GM12878 (cell line): ENCODE measurements at regions not wholly inside any gene's neighbourhood (a gene's known extent, or its start where the extent isn't known, plus 50 kb on each side); places are given as distances from the start of the nearest gene placed in this dataset.

ENCODE experiments used
- ATAC-seq: fragments of 200-7000 bp; cut with Tn5 transposase; 3 replicates; pipeline ENCODE4 v1.9.1; 2020; ENCODE audit warnings: mild to moderate bottlenecking, moderate library complexity
- BruUV-seq: library from RNA; stranded (reverse); fragments of 400-500 nt; replicated peaks from 2 replicates; lab custom pipeline; 2021; lab: Mats Ljungman, UMichigan
- CTCF ChIA-PET: fragments of 300-600 bp; sonication (Branson Sonifier 250); formaldehyde crosslinking; extraction: SDS; loops from one replicate; lab custom pipeline; 2021; ENCODE audit warnings: inconsistent platforms; lab: Yijun Ruan, JAX
- POLR2A ChIA-PET: fragments of 350-600 bp; formaldehyde crosslinking; extraction: SDS; loops from one replicate; lab custom pipeline; 2021; ENCODE audit warnings: inconsistent platforms; lab: Charles Lee
- RAD21 ChIA-PET: fragments of 300-600 bp; sonication (Branson Sonifier 250); formaldehyde crosslinking; loops from one replicate; lab custom pipeline; 2023; ENCODE audit warnings: antibody characterized with exemption; ENCODE audit not compliant: unreplicated experiment; lab: Charles Lee
- SMC1A ChIA-PET: fragments of 300-600 bp; sonication (Branson Sonifier 250); formaldehyde crosslinking; loops from one replicate; lab custom pipeline; 2023; ENCODE audit not compliant: unreplicated experiment, uncharacterized antibody; lab: Charles Lee
- DNase-seq: peaks from one replicate; pipeline ENCODE4 v3.0.0-alpha.2; 2011; ENCODE audit warnings: low read depth, low spot score
- FAIRE-seq: peaks from 3 replicates; lab custom pipeline; 2011; peaks lifted over from hg19 to GRCh38; lab: Jason Lieb, UNC
- H2AFZ ChIP-seq: 2 replicates; pipeline ENCODE4 v1.6.0; 2011; ENCODE audit warnings: low read depth, low read length, control low read depth; ENCODE audit not compliant: control insufficient read depth
- H3K27ac ChIP-seq: 2 replicates; pipeline ENCODE4 v1.5.1; 2011; ENCODE audit warnings: control low read depth; ENCODE audit not compliant: control insufficient read depth, insufficient read depth
- H3K27me3 ChIP-seq, 2 experiments: replicated peaks in 1 of 2; 2 replicates each; pipeline versions ENCODE4 v1.6.0 to v1.6.1; 2011; ENCODE audit warnings: low read length in 1 of 2; ENCODE audit not compliant: control insufficient read depth in 2 of 2, insufficient read depth in 2 of 2
- H3K36me3 ChIP-seq, 2 experiments: 2 replicates each; pipeline ENCODE4 v1.5.1; 2011; ENCODE audit warnings: low read length in 1 of 2; ENCODE audit not compliant: control insufficient read depth in 2 of 2, insufficient read depth in 2 of 2
- H3K4me1 ChIP-seq: 2 replicates; pipeline ENCODE4 v1.6.1; 2011; ENCODE audit warnings: mild to moderate bottlenecking, low read length, moderate library complexity, mixed read lengths; ENCODE audit not compliant: control insufficient read depth, insufficient read depth
- H3K4me2 ChIP-seq: 2 replicates; pipeline ENCODE4 v1.6.0; 2011; ENCODE audit warnings: control low read depth; ENCODE audit not compliant: control insufficient read depth, insufficient read depth
- H3K4me3 ChIP-seq: fragments of 200-600 bp; sonication (generic); 2 replicates; pipeline ENCODE4 v1.5.1; 2016
- H3K79me2 ChIP-seq: 2 replicates; pipeline ENCODE4 v1.6.0; 2011; ENCODE audit warnings: low read length; ENCODE audit not compliant: control insufficient read depth, insufficient read depth
- H3K9ac ChIP-seq: 2 replicates; pipeline ENCODE4 v1.8.0; 2011; ENCODE audit warnings: low read length, control low read depth, mixed read lengths; ENCODE audit not compliant: control insufficient read depth, insufficient read depth
- H3K9me3 ChIP-seq: replicated peaks from 3 replicates; pipeline ENCODE4 v1.5.1; 2011; ENCODE audit warnings: mild to moderate bottlenecking, low read length; ENCODE audit not compliant: control insufficient read depth, insufficient read depth
- H4K20me1 ChIP-seq: 2 replicates; pipeline ENCODE4 v1.6.0; 2011; ENCODE audit not compliant: control insufficient read depth, insufficient read depth
- CBFB ChIP-seq: IDR thresholded peaks from 2 replicates; pipeline ENCODE4 v1.6.1; 2016; ENCODE audit warnings: antibody characterized with exemption, low read depth
- CREM ChIP-seq: IDR thresholded peaks from 2 replicates; pipeline ENCODE4 v1.6.1; 2014; ENCODE audit warnings: antibody characterized with exemption, low read depth
- ETV6 ChIP-seq, 2 experiments: fragments of 450-650 bp in 1 of 2; IDR thresholded peaks in 1 of 2; conservative IDR thresholded peaks in 1 of 2; 2 replicates each; pipeline ENCODE4 v1.6.1; 2014; ENCODE audit warnings: antibody characterized with exemption in 1 of 2, borderline replicate concordance in 1 of 2, low read depth in 1 of 2, mild to moderate bottlenecking in 1 of 2, moderate library complexity in 1 of 2
- GABPA ChIP-seq: IDR thresholded peaks from 2 replicates; pipeline ENCODE4 v1.6.1; 2014; ENCODE audit warnings: antibody characterized with exemption, low read depth, mild to moderate bottlenecking, inconsistent platforms
- MTA2 ChIP-seq: fragments of 450-650 bp; IDR thresholded peaks from 2 replicates; pipeline ENCODE4 v1.6.1; 2016; ENCODE audit warnings: low read depth, mild to moderate bottlenecking, moderate library complexity
- PKNOX1 ChIP-seq: fragments of 450-650 bp; IDR thresholded peaks from 2 replicates; pipeline ENCODE4 v1.6.1; 2016; ENCODE audit warnings: mild to moderate bottlenecking
- PRDM15 ChIP-seq: fragments of 450-650 bp; formaldehyde crosslinking; IDR thresholded peaks from 2 replicates; pipeline ENCODE4 v1.4.0; 2020; ENCODE audit warnings: mild to moderate bottlenecking, moderate library complexity
- SIN3A ChIP-seq: IDR thresholded peaks from 2 replicates; pipeline ENCODE4 v1.6.1; 2012; ENCODE audit warnings: low read depth, low read length, improper control_type of control experiment
- SP1 ChIP-seq: IDR thresholded peaks from one replicate; pipeline ENCODE4 v1.6.1; 2011; ENCODE audit warnings: low read depth, low read length
- SRF ChIP-seq, 2 experiments: IDR thresholded peaks; 2 replicates each; pipeline ENCODE4 v1.6.1; 2011; ENCODE audit warnings: low read depth in 2 of 2, low read length in 2 of 2, mild to moderate bottlenecking in 1 of 2, moderate library complexity in 1 of 2
- STAT1 ChIP-seq: fragments of 450-650 bp; conservative IDR thresholded peaks from 2 replicates; pipeline ENCODE4 v1.6.1; 2014; ENCODE audit warnings: antibody characterized with exemption, mild to moderate bottlenecking
- TCF3 ChIP-seq: IDR thresholded peaks from 2 replicates; pipeline ENCODE4 v1.6.1; 2012; ENCODE audit warnings: low read depth, mild to moderate bottlenecking, low read length, borderline replicate concordance; ENCODE audit not compliant: insufficient read depth
- ZBED1 ChIP-seq: IDR thresholded peaks from 2 replicates; pipeline ENCODE4 v1.6.1; 2016; ENCODE audit warnings: borderline replicate concordance
- ZBTB40 ChIP-seq: fragments of 450-650 bp; IDR thresholded peaks from 2 replicates; pipeline ENCODE4 v1.6.1; 2016; ENCODE audit warnings: mild to moderate bottlenecking, moderate library complexity, borderline replicate concordance
- ZNF622 ChIP-seq: fragments of 450-650 bp; IDR thresholded peaks from 2 replicates; pipeline ENCODE4 v1.6.1; 2017; ENCODE audit warnings: mild to moderate bottlenecking, inconsistent platforms
- whole genome bisulfite sequencing: methylation state at CpG from one replicate; pipeline ENCODE4 v1.1.6; 2016; ENCODE audit warnings: low lambda C conversion rate; ENCODE audit not compliant: insufficient replicate concordance, insufficient coverage; ENCODE audit errors: missing lambda C conversion rate; 5-methylcytosine and 5-hydroxymethylcytosine counted together
- in situ Hi-C: fragments of 300-500 bp; cut with MboI; formaldehyde crosslinking; loops from 9 replicates; pipeline ENCODE4 v1.14.3; 2018; ENCODE audit warnings: mixed read lengths
- intact Hi-C: fragments of 100-400 bp; cut with micrococcal nuclease; formaldehyde crosslinking; loops from one replicate; pipeline ENCODE4 v1.14.2; 2022; ENCODE audit not compliant: unreplicated experiment

GRCh38 chr12:58420503-58420902 lies 479.1 kb downstream of the ATP23 start:
- Histone ChIP-seq H2AFZ (no peak overlapping the region), H3K27me3 (no peaks in the 10 kb centered on the region; a peak in 1 of 4 replicates), H3K9ac (no peak overlapping the region), H4K20me1 (no peaks in the 10 kb centered on the region), H3K79me2 (no peaks in the 10 kb centered on the region), H3K36me3 (no peaks in the 10 kb centered on the region), H3K9me3 (no peaks in the 10 kb centered on the region), H3K4me2 (no peak overlapping the region), H3K4me3 (no peak overlapping the region), H3K4me1 (peaks cover 20% of the 10 kb centered on the region), H3K27ac (no peak overlapping the region)
- ChIA-PET SMC1A (interaction anchor here (0.6 to 1.7 kb wide), 2 partner anchors 24 to 298 kb away, joined by 3 to 5 read pairs; no protein-coding TSS in a partner anchor), RAD21 (no interaction called here), POLR2A (no interaction called here), CTCF (interaction anchor here (0.9 kb wide), 1 partner anchor 74 kb away, joined by 3 read pairs; no protein-coding TSS in a partner anchor)
- intact Hi-C loops (no loop called here), in situ Hi-C loops (no loop called here)
- DNase-seq (no peak), FAIRE-seq (no peak), ATAC-seq (no peak)
- 71% methylated on average over 4 of the region's 4 CpGs for WGBS
- BruUV-seq, result no TSS peak
- no peak for TF ChIP-seq PKNOX1
- no peak for TF ChIP-seq SRF (IDR thresholded peaks at IDR 0.05; ENCODE audit: low read depth in 2 of 2, low read length in 2 of 2)
- TF ChIP-seq GABPA, result no peak
- no peak for TF ChIP-seq ETV6 (conservative IDR thresholded peaks at IDR 0.05 in 1 of 2, IDR thresholded peaks at IDR 0.05 in 1 of 2; ENCODE audit: borderline replicate concordance in 1 of 2, low read depth in 1 of 2)
- no peak for TF ChIP-seq TCF3
- no peak for TF ChIP-seq CBFB
- TF ChIP-seq CREM, result no peak
- no peak for TF ChIP-seq MTA2
- no peak for TF ChIP-seq ZNF622
- no peak for TF ChIP-seq SIN3A
- TF ChIP-seq ZBTB40, result no peak
- TF ChIP-seq STAT1, result no peak
- no peak for TF ChIP-seq ZBED1
- no peak for TF ChIP-seq SP1
- TF ChIP-seq PRDM15 (CRISPR knock-in tag), result no peak
